ENCODE measurements at regions not wholly inside any gene's neighbourhood (a gene's known extent, or its start where the extent isn't known, plus 50 kb on each side); places are given as distances from the start of the nearest gene placed in this dataset.

GRCh38 chr16:11416228-11417001 lies 71.2 kb downstream of the RMI2 start:
- no TSS peak for BruUV-seq (replicated peaks)
- no peak overlapping the region for H3K27ac ChIP-seq (ENCODE audit: insufficient read depth, low read depth, low read length)
- no peaks in the 10 kb centered on the region for H3K4me1 ChIP-seq (ENCODE audit: control insufficient read depth, extremely low read depth, insufficient read depth, low read length)
- H2AFZ ChIP-seq (ENCODE audit: low read depth, low read length) = no peak overlapping the region
- ChIA-PET POLR2A (no interaction called here), CTCF (interaction anchor here (0.7 to 1.6 kb wide), 5 partner anchors 8 to 82 kb away, joined by 3 to 6 read pairs (median 3); no protein-coding TSS in a partner anchor)
- H3K36me3 ChIP-seq (ENCODE audit: control insufficient read depth in 2 of 2, extremely low read depth in 1 of 2, insufficient read depth in 2 of 2, low read length in 2 of 2) = no peaks in the 10 kb centered on the region
- DNase-seq (ENCODE audit: low read depth, low spot score) (no peak), FAIRE-seq (no peak)
- H3K4me3 ChIP-seq (replicated peaks in 1 of 3; ENCODE audit: insufficient read depth in 1 of 3, low read depth in 1 of 3, low read length in 3 of 3) = no peak overlapping the region
- H3K27me3 ChIP-seq (ENCODE audit: control insufficient read depth in 2 of 2, insufficient read depth in 2 of 2, low read length in 2 of 2) = no peaks in the 10 kb centered on the region
- H3K4me2 ChIP-seq (ENCODE audit: insufficient read depth, low read length) = no peak overlapping the region
- no peak overlapping the region for H3K9ac ChIP-seq (replicated peaks; ENCODE audit: extremely low read depth, insufficient read depth, low read length)
- H3K9me3 ChIP-seq (replicated peaks; ENCODE audit: control insufficient read depth, insufficient read depth, low read length) = no peaks in the 10 kb centered on the region
- dilution Hi-C loops (cut with MboI; ENCODE audit: extremely low pct_ligation_motif_present, low sequenced_read_pairs) (no loop called here), intact Hi-C loops (cut with micrococcal nuclease) (no loop called here)
- no peaks in the 10 kb centered on the region for H4K20me1 ChIP-seq (replicated peaks; ENCODE audit: control insufficient read depth, extremely low read depth, insufficient read depth, low read length)
- no peaks in the 10 kb centered on the region for H3K9me1 ChIP-seq (replicated peaks; ENCODE audit: control insufficient read depth, extremely low read depth, insufficient read depth, low read length)
- TF ChIP-seq GATA2 (IDR thresholded peaks at IDR 0.05; ENCODE audit: insufficient read depth, insufficient read length, low read depth, low read length) (no peak), MAX (IDR thresholded peaks at IDR 0.05; ENCODE audit: insufficient read depth, insufficient read length) (no peak), JUN (IDR thresholded peaks at IDR 0.05; ENCODE audit: borderline replicate concordance, insufficient read depth, insufficient read length, low read depth) (no peak)
- H3K79me2 ChIP-seq (ENCODE audit: control insufficient read depth, insufficient read depth, low read length) = no peaks in the 10 kb centered on the region

- Histone ChIP-seq H3K27ac (ENCODE audit: insufficient read depth, low read depth, low read length) (no peak overlapping the region), H3K9ac (replicated peaks; ENCODE audit: extremely low read depth, insufficient read depth, low read length) (no peak overlapping the region), H3K36me3 (ENCODE audit: control insufficient read depth in 2 of 2, extremely low read depth in 1 of 2, insufficient read depth in 2 of 2, low read length in 2 of 2) (no peaks in the 10 kb centered on the region), H2AFZ (ENCODE audit: low read depth, low read length) (no peak overlapping the region), H3K9me3 (replicated peaks; ENCODE audit: control insufficient read depth, insufficient read depth, low read length) (no peaks in the 10 kb centered on the region), H3K4me1 (ENCODE audit: control insufficient read depth, extremely low read depth, insufficient read depth, low read length) (no peaks in the 10 kb centered on the region), H4K20me1 (replicated peaks; ENCODE audit: control insufficient read depth, extremely low read depth, insufficient read depth, low read length) (no peaks in the 10 kb centered on the region), H3K4me2 (ENCODE audit: insufficient read depth, low read length) (no peak overlapping the region), H3K79me2 (ENCODE audit: control insufficient read depth, insufficient read depth, low read length) (no peaks in the 10 kb centered on the region), H3K27me3 (ENCODE audit: control insufficient read depth in 2 of 2, insufficient read depth in 2 of 2, low read length in 2 of 2) (no peaks in the 10 kb centered on the region), H3K4me3 (replicated peaks in 1 of 3; ENCODE audit: insufficient read depth in 1 of 3, low read depth in 1 of 3, low read length in 3 of 3) (no peak overlapping the region), H3K9me1 (replicated peaks; ENCODE audit: control insufficient read depth, extremely low read depth, insufficient read depth, low read length) (no peaks in the 10 kb centered on the region)
- ChIA-PET CTCF (interaction anchor here (0.7 to 1.6 kb wide), 6 partner anchors 9 to 115 kb away, joined by 3 to 6 read pairs (median 4); no protein-coding TSS in a partner anchor), POLR2A (no interaction called here)
- TF ChIP-seq POLR2AphosphoS5 (IDR thresholded peaks at IDR 0.05; ENCODE audit: insufficient read depth, low read depth, low read length) = no peak
- no peak for TF ChIP-seq FOS (IDR thresholded peaks at IDR 0.05; ENCODE audit: borderline replicate concordance, insufficient read depth, low read length)
- TF ChIP-seq GATA2 (IDR thresholded peaks at IDR 0.05; ENCODE audit: insufficient read depth, insufficient read length, low read depth, low read length) = no peak
- TF ChIP-seq MYC (IDR thresholded peaks at IDR 0.05; ENCODE audit: low read depth, low read length) = no peak
- no peak for TF ChIP-seq MAX (IDR thresholded peaks at IDR 0.05; ENCODE audit: insufficient read depth, insufficient read length)
- no peak for TF ChIP-seq POLR2A (IDR thresholded peaks at IDR 0.05; ENCODE audit: low read depth, low read length)
- TF ChIP-seq CTCF (IDR thresholded peaks at IDR 0.05; ENCODE audit: extremely low read depth in 1 of 2, insufficient read depth in 1 of 2, low read depth in 1 of 2, low read length in 2 of 2) = no peak
- TF ChIP-seq JUN (IDR thresholded peaks at IDR 0.05; ENCODE audit: borderline replicate concordance, insufficient read depth, insufficient read length, low read depth) = no peak
- no peak for TF ChIP-seq EZH2 (IDR thresholded peaks at IDR 0.05; ENCODE audit: borderline replicate concordance, low read depth, low read length, severe bottlenecking)
- dilution Hi-C loops (cut with MboI; ENCODE audit: extremely low pct_ligation_motif_present, low sequenced_read_pairs) (no loop called here), intact Hi-C loops (cut with micrococcal nuclease) (no loop called here)
- no TSS peak for BruUV-seq (replicated peaks)
- DNase-seq (ENCODE audit: low read depth, low spot score) = no peak
- FAIRE-seq = no peak
Observed at GRCh38 chr16:11417487-11417886, 72.2 kb downstream of the RMI2 start.
